H9 (cell line): ENCODE measurements at regions not wholly inside any gene's neighbourhood (a gene's known extent, or its start where the extent isn't known, plus 50 kb on each side); places are given as distances from the start of the nearest gene placed in this dataset.

Source experiments
- DNase-seq: peaks from one replicate; pipeline ENCODE4 v3.0.0-alpha.2; 2017
- H2AFZ ChIP-seq: one replicate; pipeline ENCODE4 v1.6.1; 2013; ENCODE audit warnings: mild to moderate bottlenecking, low read length, control low read depth, moderate library complexity
- H2AK5ac ChIP-seq: 2 replicates; pipeline ENCODE4 v1.6.1; 2013; ENCODE audit warnings: low read length, control low read depth, mixed read lengths; ENCODE audit not compliant: insufficient read length
- H2BK120ac ChIP-seq: one replicate; pipeline ENCODE4 v1.6.1; 2013; ENCODE audit warnings: low read depth, mild to moderate bottlenecking, low read length, control low read depth, inconsistent platforms; ENCODE audit not compliant: poor library complexity, severe bottlenecking
- H2BK12ac ChIP-seq: 2 replicates; pipeline ENCODE4 v1.6.1; 2013; ENCODE audit warnings: low read length, control low read depth, mixed read lengths, low read depth; ENCODE audit not compliant: insufficient read length
- H2BK15ac ChIP-seq: 2 replicates; pipeline ENCODE4 v1.6.1; 2013; ENCODE audit warnings: low read depth, low read length, control low read depth
- H2BK20ac ChIP-seq: one replicate; pipeline ENCODE4 v1.6.1; 2013; ENCODE audit warnings: low read depth, mild to moderate bottlenecking, low read length, control low read depth, inconsistent platforms; ENCODE audit not compliant: poor library complexity, severe bottlenecking
- H2BK5ac ChIP-seq: 2 replicates; pipeline ENCODE4 v1.6.1; 2013; ENCODE audit warnings: low read length, control low read depth, mixed read lengths; ENCODE audit not compliant: insufficient read length
- H3K14ac ChIP-seq: 2 replicates; pipeline ENCODE4 v1.6.1; 2013; ENCODE audit warnings: low read length, control low read depth; ENCODE audit not compliant: insufficient read depth
- H3K18ac ChIP-seq: 2 replicates; pipeline ENCODE4 v1.6.1; 2013; ENCODE audit warnings: low read depth, mild to moderate bottlenecking, mixed read lengths, low read length, control low read depth; ENCODE audit not compliant: insufficient read length
- H3K23ac ChIP-seq: 2 replicates; pipeline ENCODE4 v1.6.1; 2013; ENCODE audit warnings: low read length, control low read depth, mixed read lengths, low read depth; ENCODE audit not compliant: insufficient read length
- H3K23me2 ChIP-seq: 2 replicates; pipeline ENCODE4 v1.6.1; 2013; ENCODE audit warnings: low read depth, mild to moderate bottlenecking, mixed read lengths, low read length, control low read depth; ENCODE audit not compliant: insufficient read length, poor library complexity, severe bottlenecking
- H3K27ac ChIP-seq: 2 replicates; pipeline ENCODE4 v1.5.1; 2013; ENCODE audit warnings: low read length, control low read depth, mixed read lengths, low read depth; ENCODE audit not compliant: insufficient read length
- H3K27me3 ChIP-seq: 2 replicates; pipeline ENCODE4 v1.6.1; 2013; ENCODE audit warnings: low read length, control low read depth, inconsistent platforms; ENCODE audit not compliant: insufficient read depth
- H3K4ac ChIP-seq: 2 replicates; pipeline ENCODE4 v1.6.1; 2013; ENCODE audit warnings: low read depth, mild to moderate bottlenecking, control low read depth, inconsistent platforms, low read length, moderate library complexity
- H3K4me1 ChIP-seq: 2 replicates; pipeline ENCODE4 v1.6.1; 2013; ENCODE audit warnings: low read length, control low read depth, inconsistent platforms; ENCODE audit not compliant: insufficient read depth
- H3K4me2 ChIP-seq: 2 replicates; pipeline ENCODE4 v1.6.1; 2013; ENCODE audit warnings: low read length, control low read depth, mixed read lengths; ENCODE audit not compliant: insufficient read length, insufficient read depth
- H3K56ac ChIP-seq: 2 replicates; pipeline ENCODE4 v1.6.1; 2013; ENCODE audit warnings: low read depth, mild to moderate bottlenecking, mixed read lengths, low read length, control low read depth; ENCODE audit not compliant: insufficient read length
- H3K79me1 ChIP-seq: 2 replicates; pipeline ENCODE4 v1.6.1; 2013; ENCODE audit warnings: low read depth, mild to moderate bottlenecking, moderate library complexity, low read length, control low read depth, inconsistent platforms; ENCODE audit not compliant: insufficient read depth, poor library complexity, severe bottlenecking
- H3K79me2 ChIP-seq: 2 replicates; pipeline ENCODE4 v1.6.1; 2013; ENCODE audit warnings: low read length, control low read depth, inconsistent platforms; ENCODE audit not compliant: insufficient read depth
- H3K9ac ChIP-seq: 2 replicates; pipeline ENCODE4 v1.6.1; 2013; ENCODE audit warnings: low read length, control low read depth, mixed read lengths; ENCODE audit not compliant: insufficient read length; ENCODE audit errors: extremely low read depth
- H3K9me3 ChIP-seq: one replicate; pipeline ENCODE4 v1.6.1; 2013; ENCODE audit warnings: low read depth, low read length, inconsistent platforms; ENCODE audit not compliant: control insufficient read depth
- H3T11ph ChIP-seq: one replicate; pipeline ENCODE4 v1.6.1; 2013; ENCODE audit warnings: mild to moderate bottlenecking, low read length, control low read depth, inconsistent platforms
- H4K20me1 ChIP-seq: one replicate; pipeline ENCODE4 v1.6.1; 2013; ENCODE audit not compliant: control insufficient read depth, insufficient read length, insufficient read depth
- H4K5ac ChIP-seq: 2 replicates; pipeline ENCODE4 v1.6.1; 2013; ENCODE audit warnings: low read depth, mild to moderate bottlenecking, mixed read lengths, low read length, control low read depth; ENCODE audit not compliant: insufficient read length
- H4K8ac ChIP-seq: replicated peaks from 2 replicates; pipeline ENCODE4 v1.6.1; 2013; ENCODE audit warnings: low read length, control low read depth, mixed read lengths, low read depth; ENCODE audit not compliant: insufficient read length
- H4K91ac ChIP-seq: 2 replicates; pipeline ENCODE4 v1.6.1; 2013; ENCODE audit warnings: low read depth, mild to moderate bottlenecking, moderate library complexity, mixed read lengths, low read length, control low read depth; ENCODE audit not compliant: insufficient read length
- H3K27ac Mint-ChIP-seq, 3 experiments: 2 replicates in 2 of 3; 3 replicates in 1 of 3; pipeline ENCODE4 v1.8.0; 2020 to 2021; ENCODE audit warnings: mixed read lengths in 3 of 3, mild to moderate bottlenecking in 1 of 3, moderate library complexity in 1 of 3
- H3K27me3 Mint-ChIP-seq: 2 replicates; pipeline ENCODE4 v1.8.0; 2021; ENCODE audit warnings: low read depth, mild to moderate bottlenecking, moderate library complexity, mixed read lengths
- H3K36me3 Mint-ChIP-seq, 3 experiments: 2 replicates in 2 of 3; 3 replicates in 1 of 3; pipeline ENCODE4 v1.8.0; 2020 to 2021; ENCODE audit warnings: low read depth in 3 of 3, mixed read lengths in 3 of 3; ENCODE audit not compliant: insufficient read depth in 1 of 3
- H3K4me1 Mint-ChIP-seq, 2 experiments: 2 replicates each; pipeline ENCODE4 v1.8.0; 2020; ENCODE audit warnings: mixed read lengths in 2 of 2
- H3K4me3 Mint-ChIP-seq, 2 experiments: 2 replicates in 1 of 2; 3 replicates in 1 of 2; pipeline ENCODE4 v1.8.0; 2020 to 2021; ENCODE audit warnings: mild to moderate bottlenecking in 2 of 2, mixed read lengths in 2 of 2, moderate library complexity in 1 of 2
- H3K9me3 Mint-ChIP-seq, 2 experiments: 2 replicates in 1 of 2; 3 replicates in 1 of 2; pipeline ENCODE4 v1.8.0; 2020; ENCODE audit warnings: mild to moderate bottlenecking in 2 of 2, mixed read lengths in 2 of 2, moderate library complexity in 1 of 2
- WGBS: extraction: QIAGEN DNeasy Blood & Tissue Kit; methylation state at CpG from one replicate; pipeline ENCODE4 v1.1.7; 2013; ENCODE audit warnings: missing lambda C conversion rate, low lambda C conversion rate, mixed read lengths; ENCODE audit not compliant: insufficient read length; ENCODE audit errors: extremely low coverage; 5-methylcytosine and 5-hydroxymethylcytosine counted together
- TF ChIP-seq, protein P1 (sequence below): fragments of 200-600 bp; sonication (generic); conservative IDR thresholded peaks from 3 replicates; pipeline ENCODE4 v1.8.0; 2021; ENCODE audit warnings: antibody characterized with exemption, mild to moderate bottlenecking

GRCh38 chr5:34509392-34509791 lies 146.7 kb upstream of the RAI14 start:
- Histone ChIP-seq H2AFZ (no peak overlapping the region), H3K23ac (no peak overlapping the region), H4K20me1 (no peaks in the 10 kb centered on the region), H3K56ac (no peak overlapping the region), H2BK120ac (no peak overlapping the region), H3K27me3 (no peaks in the 10 kb centered on the region), H3K4me2 (no peak overlapping the region), H3K18ac (no peak overlapping the region), H3K27ac (no peak overlapping the region), H2AK5ac (no peak overlapping the region), H3K79me1 (no peaks in the 10 kb centered on the region), H3K79me2 (no peaks in the 10 kb centered on the region), H3K9ac (no peak overlapping the region), H2BK12ac (no peak overlapping the region), H4K5ac (no peak overlapping the region), H3K23me2 (no peaks in the 10 kb centered on the region), H4K8ac (no peak overlapping the region), H3K14ac (no peak overlapping the region), H2BK20ac (no peak overlapping the region), H3T11ph (no peak overlapping the region), H3K9me3 (no peaks in the 10 kb centered on the region), H4K91ac (no peak overlapping the region), H2BK15ac (no peak overlapping the region), H3K4ac (no peak overlapping the region), H2BK5ac (no peak overlapping the region), H3K4me1 (peaks cover 4% of the 10 kb centered on the region; the same call in 1 of the 2 replicates)
- Mint-ChIP-seq H3K4me1 (peaks cover 19 to 24% of the 10 kb centered on the region in 2 experiments), H3K4me3 (no peak overlapping the region), H3K36me3 (no peaks in the 10 kb centered on the region; a peak in 1 of 7 replicates), H3K9me3 (no peaks in the 10 kb centered on the region), H3K27ac (no peak overlapping the region), H3K27me3 (no peaks in the 10 kb centered on the region)
- WGBS = no CpG with 5 or more reads among the region's 2 CpGs
- DNase-seq = no peak
- TF ChIP-seq, protein P1, sequence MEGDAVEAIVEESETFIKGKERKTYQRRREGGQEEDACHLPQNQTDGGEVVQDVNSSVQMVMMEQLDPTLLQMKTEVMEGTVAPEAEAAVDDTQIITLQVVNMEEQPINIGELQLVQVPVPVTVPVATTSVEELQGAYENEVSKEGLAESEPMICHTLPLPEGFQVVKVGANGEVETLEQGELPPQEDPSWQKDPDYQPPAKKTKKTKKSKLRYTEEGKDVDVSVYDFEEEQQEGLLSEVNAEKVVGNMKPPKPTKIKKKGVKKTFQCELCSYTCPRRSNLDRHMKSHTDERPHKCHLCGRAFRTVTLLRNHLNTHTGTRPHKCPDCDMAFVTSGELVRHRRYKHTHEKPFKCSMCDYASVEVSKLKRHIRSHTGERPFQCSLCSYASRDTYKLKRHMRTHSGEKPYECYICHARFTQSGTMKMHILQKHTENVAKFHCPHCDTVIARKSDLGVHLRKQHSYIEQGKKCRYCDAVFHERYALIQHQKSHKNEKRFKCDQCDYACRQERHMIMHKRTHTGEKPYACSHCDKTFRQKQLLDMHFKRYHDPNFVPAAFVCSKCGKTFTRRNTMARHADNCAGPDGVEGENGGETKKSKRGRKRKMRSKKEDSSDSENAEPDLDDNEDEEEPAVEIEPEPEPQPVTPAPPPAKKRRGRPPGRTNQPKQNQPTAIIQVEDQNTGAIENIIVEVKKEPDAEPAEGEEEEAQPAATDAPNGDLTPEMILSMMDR = no peak
